GM10266 (cell line): ENCODE measurements at regions not wholly inside any gene's neighbourhood (a gene's known extent, or its start where the extent isn't known, plus 50 kb on each side); places are given as distances from the start of the nearest gene placed in this dataset.

Source experiments
- DNase-seq: peaks from one replicate; pipeline ENCODE4 v3.0.0; 2012; ENCODE audit errors: extremely low spot score
- TF ChIP-seq, protein P1 (sequence below): IDR thresholded peaks from 2 replicates; pipeline ENCODE4 v1.5.1; 2012; ENCODE audit warnings: mild to moderate bottlenecking, low read depth; ENCODE audit not compliant: control insufficient read depth, insufficient read depth; ENCODE audit errors: missing control alignments

GRCh38 chr2:183606022-183606717, 481.9 kb downstream of the NUP35 start:
- no peak for DNase-seq
- TF ChIP-seq, protein P1, sequence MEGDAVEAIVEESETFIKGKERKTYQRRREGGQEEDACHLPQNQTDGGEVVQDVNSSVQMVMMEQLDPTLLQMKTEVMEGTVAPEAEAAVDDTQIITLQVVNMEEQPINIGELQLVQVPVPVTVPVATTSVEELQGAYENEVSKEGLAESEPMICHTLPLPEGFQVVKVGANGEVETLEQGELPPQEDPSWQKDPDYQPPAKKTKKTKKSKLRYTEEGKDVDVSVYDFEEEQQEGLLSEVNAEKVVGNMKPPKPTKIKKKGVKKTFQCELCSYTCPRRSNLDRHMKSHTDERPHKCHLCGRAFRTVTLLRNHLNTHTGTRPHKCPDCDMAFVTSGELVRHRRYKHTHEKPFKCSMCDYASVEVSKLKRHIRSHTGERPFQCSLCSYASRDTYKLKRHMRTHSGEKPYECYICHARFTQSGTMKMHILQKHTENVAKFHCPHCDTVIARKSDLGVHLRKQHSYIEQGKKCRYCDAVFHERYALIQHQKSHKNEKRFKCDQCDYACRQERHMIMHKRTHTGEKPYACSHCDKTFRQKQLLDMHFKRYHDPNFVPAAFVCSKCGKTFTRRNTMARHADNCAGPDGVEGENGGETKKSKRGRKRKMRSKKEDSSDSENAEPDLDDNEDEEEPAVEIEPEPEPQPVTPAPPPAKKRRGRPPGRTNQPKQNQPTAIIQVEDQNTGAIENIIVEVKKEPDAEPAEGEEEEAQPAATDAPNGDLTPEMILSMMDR = no peak

- no peak for DNase-seq
- TF ChIP-seq, protein P1 = no peak
Observed at GRCh38 chr2:183606718-183607085, 482.5 kb downstream of the NUP35 start.

GRCh38 chr2:183607995-183608394, 483.8 kb downstream of the NUP35 start:
- no peak for DNase-seq

GRCh38 chr2:183608747-183609146, 484.5 kb downstream of the NUP35 start:
- TF ChIP-seq, protein P1 = no peak

More at GRCh38 chr2:183607995-183608394, 483.8 kb downstream of the NUP35 start:
- TF ChIP-seq, protein P1 = no peak

DNA sequence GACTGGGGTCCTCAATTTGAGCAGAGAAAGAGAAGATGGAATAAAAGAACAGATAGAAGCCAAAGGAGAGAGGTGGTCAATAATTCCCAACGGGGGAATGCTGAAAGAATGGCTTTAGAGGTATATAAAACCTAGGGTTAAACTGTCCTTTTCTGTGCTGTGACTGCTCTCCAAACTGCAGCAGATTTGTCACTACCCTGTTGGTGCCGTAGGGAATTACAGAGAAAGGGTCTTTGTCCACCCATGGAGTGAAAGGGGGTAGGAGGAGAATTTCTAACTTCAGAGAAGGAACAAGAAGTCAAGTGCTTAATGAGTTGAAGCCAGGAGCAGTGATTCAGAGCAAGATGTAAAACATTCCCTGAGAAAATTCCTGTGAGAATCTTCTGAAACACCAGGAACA, 486.5 kb downstream of the NUP35 start:
- TF ChIP-seq, protein P1 = no peak
- DNase-seq = no peak

More at GRCh38 chr2:183608747-183609146, 484.5 kb downstream of the NUP35 start:
- DNase-seq = no peak

DNA sequence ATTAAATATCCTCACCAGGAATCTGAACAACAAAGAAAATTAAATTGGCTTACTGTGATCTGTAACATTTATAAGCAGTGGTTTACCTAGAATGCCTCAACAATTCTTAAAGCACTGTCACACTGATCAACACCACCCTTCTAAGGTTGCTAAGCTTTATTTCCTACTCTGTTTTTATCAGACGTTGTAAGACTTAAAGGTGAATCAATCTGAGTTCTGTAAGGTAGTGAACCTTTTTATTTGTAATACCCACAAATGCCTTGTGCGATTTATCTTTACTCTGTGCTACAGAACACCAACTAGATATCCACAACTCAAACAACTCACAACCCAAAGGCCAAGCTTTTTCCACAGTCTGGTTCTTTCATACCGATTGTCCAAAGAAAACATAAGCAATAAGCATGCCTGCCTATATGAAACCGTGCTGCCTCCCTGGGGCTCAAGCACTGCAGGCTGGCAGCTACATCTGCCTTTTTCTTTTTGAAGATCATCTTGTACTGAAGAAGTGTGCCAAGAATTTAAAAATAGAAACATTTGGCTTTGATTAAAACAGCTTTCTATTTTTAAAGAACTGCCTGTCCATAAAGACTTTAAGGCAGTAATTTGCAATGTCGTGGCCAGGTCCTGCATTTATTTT, 490.7 kb downstream of the NUP35 start:
- DNase-seq = no peak
- TF ChIP-seq, protein P1 = no peak

DNA sequence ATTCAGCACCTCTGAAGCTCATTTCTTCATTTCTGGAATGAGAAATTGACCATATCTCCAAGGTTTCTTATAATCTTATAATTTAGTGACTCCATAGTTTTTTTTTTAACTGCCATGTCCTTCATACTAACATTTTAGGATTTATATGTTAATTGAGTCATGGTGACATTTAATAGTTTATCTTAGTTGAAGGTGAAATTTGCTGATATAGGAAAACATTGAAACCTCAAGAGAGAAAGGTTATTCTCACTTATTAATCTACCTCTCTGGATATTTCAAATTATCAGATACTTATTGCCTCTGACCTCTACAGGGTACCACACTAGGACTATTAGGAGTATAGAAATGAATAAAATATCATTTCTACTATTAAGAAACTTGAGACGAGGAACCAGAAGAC, 499.0 kb downstream of the NUP35 start:
- TF ChIP-seq, protein P1 = no peak
- no peak for DNase-seq
